Endothelial cell of hepatic sinusoid (primary cell): ENCODE measurements at regions not wholly inside any gene's neighbourhood (a gene's known extent, or its start where the extent isn't known, plus 50 kb on each side); places are given as distances from the start of the nearest gene placed in this dataset.
"Not testable (repeated sequence)": the region's sequence is repeated elsewhere in the genome, so short reads cannot be mapped to it uniquely, and the experiment has no call there.

Experiments used
- in situ Hi-C: cut with HindIII; loops from 2 replicates; pipeline ENCODE4 v1.10.0; 2017; ENCODE audit warnings: low sequenced_read_pairs

- in situ Hi-C loops = no loop called here
Measured at GRCh38 chr21:18803624-18804023, 400.0 kb upstream of the TMPRSS15 start.

GRCh38 chr21:18810136-18810535 is 406.6 kb upstream of the TMPRSS15 start:
- in situ Hi-C loops = no loop called here

- in situ Hi-C loops = no loop called here
Measured at GRCh38 chr21:18812308-18812707, 408.7 kb upstream of the TMPRSS15 start.

GRCh38 chr21:18819507-18819906 is 415.9 kb upstream of the TMPRSS15 start:
- in situ Hi-C loops = no loop called here

- in situ Hi-C loops = no loop called here
Measured at GRCh38 chr21:18826562-18826961, 423.0 kb upstream of the TMPRSS15 start.

- in situ Hi-C loops = no loop called here
Measured at GRCh38 chr21:18831942-18832676, 428.5 kb upstream of the TMPRSS15 start.

- in situ Hi-C loops = no loop called here
Measured at GRCh38 chr21:18832950-18833349, 429.4 kb upstream of the TMPRSS15 start.

GRCh38 chr21:18834121-18834520 is 430.5 kb upstream of the TMPRSS15 start:
- in situ Hi-C loops = not testable (repeated sequence)

- in situ Hi-C loops = no loop called here
Measured at GRCh38 chr21:18840239-18840638, 436.7 kb upstream of the TMPRSS15 start.

GRCh38 chr21:18857606-18858005 is 454.0 kb upstream of the TMPRSS15 start:
- in situ Hi-C loops = not testable (repeated sequence)

GRCh38 chr21:18869104-18869503 is 465.5 kb upstream of the TMPRSS15 start:
- in situ Hi-C loops = no loop called here

GRCh38 chr21:18877917-18878316 is 474.3 kb upstream of the TMPRSS15 start:
- in situ Hi-C loops = no loop called here

GRCh38 chr21:18887922-18888602 is 484.5 kb upstream of the TMPRSS15 start:
- in situ Hi-C loops = no loop called here

GRCh38 chr21:18893406-18893805 is 489.8 kb upstream of the TMPRSS15 start:
- in situ Hi-C loops = no loop called here

GRCh38 chr21:18894387-18894786 is 490.8 kb upstream of the TMPRSS15 start:
- in situ Hi-C loops = no loop called here

GRCh38 chr21:18899261-18899660 is 495.7 kb upstream of the TMPRSS15 start:
- in situ Hi-C loops = no loop called here

- in situ Hi-C loops = no loop called here
Measured at GRCh38 chr21:18902660-18903059, 499.1 kb upstream of the TMPRSS15 start.

- in situ Hi-C loops = no loop called here
Measured at GRCh38 chr21:18907076-18907475, 503.5 kb upstream of the TMPRSS15 start.

- in situ Hi-C loops = no loop called here
Measured at GRCh38 chr21:18908641-18909040, 505.1 kb upstream of the TMPRSS15 start.

- in situ Hi-C loops = no loop called here
Measured at GRCh38 chr21:18913914-18914313, 510.3 kb upstream of the TMPRSS15 start.

GRCh38 chr21:18914570-18914969 is 511.0 kb upstream of the TMPRSS15 start:
- in situ Hi-C loops = no loop called here

GRCh38 chr21:18917622-18918021 is 514.0 kb upstream of the TMPRSS15 start:
- in situ Hi-C loops = no loop called here
